Uterus (tissue), 2 donors: ENCODE measurements at regions not wholly inside any gene's neighbourhood (a gene's known extent, or its start where the extent isn't known, plus 50 kb on each side); places are given as distances from the start of the nearest gene placed in this dataset.

Source experiments
- POLR2A ChIP-seq, 2 donors: fragments of 450-650 bp; IDR thresholded peaks; one replicate each; pipeline ENCODE4 v1.6.1; 2016; ENCODE audit warnings: antibody characterized with exemption in 2 of 2, mild to moderate bottlenecking in 1 of 2, moderate library complexity in 1 of 2
- TF ChIP-seq, protein P1 (sequence below), 4 experiments: fragments of 200-600 bp in 2 of 4; fragments of 450-650 bp in 2 of 4; sonication (generic) in 2 of 4; IDR thresholded peaks; one replicate each; pipeline ENCODE4 v1.5.1; 2016 to 2019; ENCODE audit warnings: antibody characterized with exemption in 4 of 4, mild to moderate bottlenecking in 2 of 4, moderate library complexity in 1 of 4

DNA sequence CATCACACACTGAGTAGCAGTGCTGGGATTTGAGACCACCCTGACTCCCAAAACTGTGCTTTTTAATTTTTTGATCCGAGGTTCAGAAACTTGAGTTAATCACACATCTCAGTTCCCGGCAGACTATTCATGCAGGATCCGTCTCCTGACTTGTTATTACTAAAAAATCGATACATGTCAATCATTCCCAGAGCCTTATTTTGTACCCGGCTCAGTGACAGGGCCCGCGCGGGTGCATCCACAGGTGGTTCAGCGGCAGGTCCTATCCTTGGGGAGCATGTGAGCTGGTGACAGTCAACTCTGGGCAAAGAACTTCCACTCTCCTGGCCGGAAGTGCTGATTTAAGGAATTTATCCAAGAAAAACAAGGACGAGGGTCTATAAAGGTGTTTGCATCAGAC, 95.9 kb upstream of the MVB12B start:
- TF ChIP-seq, protein P1, sequence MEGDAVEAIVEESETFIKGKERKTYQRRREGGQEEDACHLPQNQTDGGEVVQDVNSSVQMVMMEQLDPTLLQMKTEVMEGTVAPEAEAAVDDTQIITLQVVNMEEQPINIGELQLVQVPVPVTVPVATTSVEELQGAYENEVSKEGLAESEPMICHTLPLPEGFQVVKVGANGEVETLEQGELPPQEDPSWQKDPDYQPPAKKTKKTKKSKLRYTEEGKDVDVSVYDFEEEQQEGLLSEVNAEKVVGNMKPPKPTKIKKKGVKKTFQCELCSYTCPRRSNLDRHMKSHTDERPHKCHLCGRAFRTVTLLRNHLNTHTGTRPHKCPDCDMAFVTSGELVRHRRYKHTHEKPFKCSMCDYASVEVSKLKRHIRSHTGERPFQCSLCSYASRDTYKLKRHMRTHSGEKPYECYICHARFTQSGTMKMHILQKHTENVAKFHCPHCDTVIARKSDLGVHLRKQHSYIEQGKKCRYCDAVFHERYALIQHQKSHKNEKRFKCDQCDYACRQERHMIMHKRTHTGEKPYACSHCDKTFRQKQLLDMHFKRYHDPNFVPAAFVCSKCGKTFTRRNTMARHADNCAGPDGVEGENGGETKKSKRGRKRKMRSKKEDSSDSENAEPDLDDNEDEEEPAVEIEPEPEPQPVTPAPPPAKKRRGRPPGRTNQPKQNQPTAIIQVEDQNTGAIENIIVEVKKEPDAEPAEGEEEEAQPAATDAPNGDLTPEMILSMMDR (IDR thresholded peaks at IDR 0.05) = no peak
- no peak for TF ChIP-seq POLR2A (IDR thresholded peaks at IDR 0.05)
